ENCODE measurements at regions not wholly inside any gene's neighbourhood (a gene's known extent, or its start where the extent isn't known, plus 50 kb on each side); places are given as distances from the start of the nearest gene placed in this dataset.

GRCh38 chr18:79608999-79609461 is 70.6 kb upstream of the CTDP1 start:
- Histone ChIP-seq H3K27me3 (ENCODE audit: insufficient read depth, low read length) (no peaks in the 10 kb centered on the region), H2AFZ (ENCODE audit: low read depth, low read length) (no peak overlapping the region), H3K36me3 (ENCODE audit: insufficient read depth, low read length) (no peaks in the 10 kb centered on the region), H3K4me3 (ENCODE audit: low read length) (no peak overlapping the region), H3K4me1 (ENCODE audit: insufficient read depth, low read length) (peaks cover 4% of the 10 kb centered on the region), H3K9me3 (ENCODE audit: low read length) (no peaks in the 10 kb centered on the region)

DNA sequence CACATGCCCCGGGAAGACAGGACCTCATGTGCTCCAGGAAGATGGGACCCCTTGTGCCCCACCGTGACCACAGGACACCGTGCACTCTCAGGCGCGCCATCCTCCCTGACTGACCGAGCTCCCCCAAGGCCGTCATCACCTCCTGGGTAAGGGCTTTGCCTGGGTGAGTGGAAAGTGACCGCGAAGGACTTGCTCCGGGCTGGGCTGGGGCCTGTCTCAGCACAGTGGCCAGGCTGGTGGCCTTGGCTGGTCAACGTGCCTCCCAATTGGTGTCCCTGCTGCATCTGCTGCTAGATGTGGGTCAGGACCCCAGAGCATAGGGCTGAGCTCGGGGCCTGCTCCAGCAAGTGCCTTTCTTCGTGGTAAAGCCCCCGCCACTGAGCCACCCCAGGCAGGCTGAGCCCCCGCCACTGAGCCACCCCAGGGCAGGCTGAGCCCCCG is 69.7 kb upstream of the CTDP1 start:
- no peaks in the 10 kb centered on the region for H3K9me3 ChIP-seq (ENCODE audit: low read length)
- peaks cover 4% of the 10 kb centered on the region for H3K4me1 ChIP-seq (ENCODE audit: insufficient read depth, low read length)
- H3K27me3 ChIP-seq (ENCODE audit: insufficient read depth, low read length), result no peaks in the 10 kb centered on the region
- H3K4me3 ChIP-seq (ENCODE audit: low read length), result no peak overlapping the region
- H3K36me3 ChIP-seq (ENCODE audit: insufficient read depth, low read length), result no peaks in the 10 kb centered on the region
- no peak overlapping the region for H2AFZ ChIP-seq (ENCODE audit: low read depth, low read length)

DNA sequence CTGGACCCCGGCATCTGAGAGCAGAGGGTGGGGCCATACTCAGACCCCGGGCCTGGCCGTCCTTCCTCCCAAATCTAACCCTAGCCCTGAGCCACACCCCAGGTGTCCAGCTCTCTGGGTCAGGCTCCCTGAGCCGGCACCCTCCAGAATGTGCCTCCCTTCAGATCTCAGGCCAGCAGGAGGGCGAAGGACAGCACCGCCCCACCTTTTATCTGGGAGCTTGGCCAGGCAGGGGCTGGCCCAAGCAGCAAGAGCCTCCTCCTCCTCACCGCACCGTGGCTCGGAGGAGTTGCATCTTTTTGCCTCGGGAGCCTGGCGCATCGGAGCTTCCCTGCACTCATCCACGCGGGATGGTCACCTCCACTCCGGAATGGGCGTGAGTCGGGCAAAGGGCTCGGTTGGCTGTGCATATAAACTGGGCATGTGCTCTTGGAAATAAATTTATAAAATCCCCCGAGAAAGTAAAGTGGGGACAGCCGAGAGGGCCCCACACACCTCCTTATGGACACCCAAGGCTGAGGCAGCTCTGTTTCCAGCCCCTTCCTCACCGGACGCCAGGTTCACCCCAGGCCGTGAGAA is 69.1 kb upstream of the CTDP1 start:
- Histone ChIP-seq H3K9me3 (ENCODE audit: low read length) (no peaks in the 10 kb centered on the region), H3K27me3 (ENCODE audit: insufficient read depth, low read length) (no peaks in the 10 kb centered on the region), H3K4me3 (ENCODE audit: low read length) (no peak overlapping the region), H2AFZ (ENCODE audit: low read depth, low read length) (no peak overlapping the region), H3K36me3 (ENCODE audit: insufficient read depth, low read length) (no peaks in the 10 kb centered on the region), H3K4me1 (ENCODE audit: insufficient read depth, low read length) (peaks cover 4% of the 10 kb centered on the region)

DNA sequence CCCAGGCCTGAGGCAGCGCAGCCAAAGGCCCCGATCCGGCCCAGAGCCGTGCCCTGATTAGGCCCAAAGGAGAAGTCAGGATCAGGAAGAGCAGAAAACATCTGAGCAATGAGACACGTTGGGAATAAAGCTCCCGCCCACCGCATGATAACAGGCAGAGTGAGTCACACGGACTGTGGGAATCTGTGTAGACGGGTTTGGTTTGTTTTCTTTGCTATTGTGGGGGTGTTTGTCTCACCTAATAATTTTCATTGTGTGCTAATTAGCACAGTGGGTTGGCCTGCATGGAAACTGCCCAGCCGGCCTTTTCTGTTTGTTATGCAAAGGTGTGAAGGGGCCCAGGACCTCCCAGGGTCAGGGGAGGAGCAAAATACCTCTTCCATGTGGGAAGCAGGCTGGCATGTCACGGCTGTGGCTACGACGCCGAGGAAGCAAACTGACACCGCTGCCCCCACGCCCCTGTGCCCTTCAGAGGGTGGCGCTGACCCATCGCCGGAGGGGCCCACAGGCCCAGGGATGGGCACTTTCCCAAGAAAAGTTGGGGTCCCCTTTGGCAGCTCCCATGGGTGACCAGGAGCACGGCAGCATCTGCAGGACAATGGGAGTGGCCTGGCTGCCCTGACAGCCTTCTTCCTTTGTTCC is 68.4 kb upstream of the CTDP1 start:
- Histone ChIP-seq H3K4me1 (ENCODE audit: insufficient read depth, low read length) (peaks cover 4% of the 10 kb centered on the region), H3K9me3 (ENCODE audit: low read length) (no peaks in the 10 kb centered on the region), H3K4me3 (ENCODE audit: low read length) (no peak overlapping the region), H2AFZ (ENCODE audit: low read depth, low read length) (no peak overlapping the region), H3K27me3 (ENCODE audit: insufficient read depth, low read length) (no peaks in the 10 kb centered on the region), H3K36me3 (ENCODE audit: insufficient read depth, low read length) (no peaks in the 10 kb centered on the region)

DNA sequence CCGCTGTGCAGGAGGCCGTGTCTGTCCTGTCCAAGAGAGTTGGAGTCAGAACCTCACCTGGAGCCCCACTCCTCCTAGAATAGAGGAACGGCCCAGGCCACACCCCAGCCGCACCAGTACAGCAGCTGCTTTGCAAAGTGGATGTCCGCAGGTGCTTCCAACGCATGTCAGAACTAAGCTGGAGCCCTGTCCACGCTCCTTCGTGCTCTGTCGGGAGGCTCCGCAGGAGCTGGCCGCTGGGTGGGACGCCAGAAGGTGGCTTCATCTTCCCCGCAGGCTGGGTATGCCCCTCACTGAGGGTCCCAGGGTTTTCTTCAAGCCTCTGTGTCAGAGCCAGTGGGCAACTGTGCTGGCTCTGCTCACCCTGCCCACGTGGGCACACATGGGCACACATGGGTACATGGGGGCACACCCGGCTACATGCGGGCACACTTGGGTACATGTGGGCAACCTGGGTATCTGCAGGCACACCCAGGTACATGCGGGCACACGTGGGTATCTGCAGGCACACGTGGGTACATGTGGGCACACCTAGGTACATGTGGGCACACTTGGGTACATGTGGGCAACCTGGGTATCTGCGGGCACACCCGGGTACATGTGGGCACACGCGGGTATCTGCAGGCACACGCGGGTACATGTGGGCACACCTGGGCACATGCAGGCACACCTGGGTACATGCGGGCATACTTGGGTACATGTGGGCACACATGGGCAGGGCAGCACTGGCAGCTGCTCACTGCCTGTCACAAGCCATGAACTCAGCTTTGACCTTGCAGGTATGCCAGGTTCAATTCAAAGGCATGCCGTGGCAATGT is 67.1 kb upstream of the CTDP1 start:
- Histone ChIP-seq H2AFZ (ENCODE audit: low read depth, low read length) (no peak overlapping the region), H3K9me3 (ENCODE audit: low read length) (no peaks in the 10 kb centered on the region), H3K27me3 (ENCODE audit: insufficient read depth, low read length) (no peaks in the 10 kb centered on the region), H3K4me3 (ENCODE audit: low read length) (no peak overlapping the region), H3K4me1 (ENCODE audit: insufficient read depth, low read length) (peaks cover 4% of the 10 kb centered on the region), H3K36me3 (ENCODE audit: insufficient read depth, low read length) (no peaks in the 10 kb centered on the region)

- Histone ChIP-seq H3K4me1 (ENCODE audit: insufficient read depth, low read length) (peaks cover 4% of the 10 kb centered on the region), H3K4me3 (ENCODE audit: low read length) (no peak overlapping the region), H3K27me3 (ENCODE audit: insufficient read depth, low read length) (no peaks in the 10 kb centered on the region), H3K9me3 (ENCODE audit: low read length) (no peaks in the 10 kb centered on the region), H3K36me3 (ENCODE audit: insufficient read depth, low read length) (no peaks in the 10 kb centered on the region), H2AFZ (ENCODE audit: low read depth, low read length) (no peak overlapping the region)
These were observed 66.2 kb upstream of the CTDP1 start for GRCh38 chr18:79613186-79613931.

GRCh38 chr18:79614211-79614955 is 65.2 kb upstream of the CTDP1 start:
- H2AFZ ChIP-seq (ENCODE audit: low read depth, low read length), result no peak overlapping the region
- H3K27me3 ChIP-seq (ENCODE audit: insufficient read depth, low read length), result no peaks in the 10 kb centered on the region
- H3K9me3 ChIP-seq (ENCODE audit: low read length), result no peaks in the 10 kb centered on the region
- H3K4me3 ChIP-seq (ENCODE audit: low read length), result no peak overlapping the region
- H3K4me1 ChIP-seq (ENCODE audit: insufficient read depth, low read length), result peaks cover 4% of the 10 kb centered on the region
- H3K36me3 ChIP-seq (ENCODE audit: insufficient read depth, low read length), result no peaks in the 10 kb centered on the region

DNA sequence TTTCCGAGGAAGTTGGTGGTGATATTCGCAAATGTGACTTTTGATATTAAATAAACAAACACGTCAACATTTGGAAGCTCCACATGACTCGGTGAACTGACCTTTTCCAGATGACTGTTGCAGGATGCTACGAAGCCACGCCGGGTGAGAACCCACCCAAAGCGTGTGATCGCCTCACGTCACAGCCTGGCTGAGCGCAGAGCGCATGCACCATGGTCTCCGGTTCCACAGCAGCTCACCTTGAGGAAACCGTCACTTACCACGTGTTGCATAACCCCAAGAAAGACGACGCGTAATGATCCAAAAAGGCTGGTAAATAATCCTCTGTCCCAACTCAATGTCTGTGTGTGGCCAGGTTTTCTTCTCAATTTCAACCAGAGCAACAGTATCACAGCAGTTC is 64.5 kb upstream of the CTDP1 start:
- Histone ChIP-seq H3K9me3 (ENCODE audit: low read length) (no peaks in the 10 kb centered on the region), H3K36me3 (ENCODE audit: insufficient read depth, low read length) (no peaks in the 10 kb centered on the region), H3K27me3 (ENCODE audit: insufficient read depth, low read length) (no peaks in the 10 kb centered on the region), H2AFZ (ENCODE audit: low read depth, low read length) (no peak overlapping the region), H3K4me1 (ENCODE audit: insufficient read depth, low read length) (peaks cover 4% of the 10 kb centered on the region), H3K4me3 (ENCODE audit: low read length) (no peak overlapping the region)

GRCh38 chr18:79615586-79615985 is 64.0 kb upstream of the CTDP1 start:
- Histone ChIP-seq H3K4me1 (ENCODE audit: insufficient read depth, low read length) (peaks cover 4% of the 10 kb centered on the region), H3K36me3 (ENCODE audit: insufficient read depth, low read length) (no peaks in the 10 kb centered on the region)

DNA sequence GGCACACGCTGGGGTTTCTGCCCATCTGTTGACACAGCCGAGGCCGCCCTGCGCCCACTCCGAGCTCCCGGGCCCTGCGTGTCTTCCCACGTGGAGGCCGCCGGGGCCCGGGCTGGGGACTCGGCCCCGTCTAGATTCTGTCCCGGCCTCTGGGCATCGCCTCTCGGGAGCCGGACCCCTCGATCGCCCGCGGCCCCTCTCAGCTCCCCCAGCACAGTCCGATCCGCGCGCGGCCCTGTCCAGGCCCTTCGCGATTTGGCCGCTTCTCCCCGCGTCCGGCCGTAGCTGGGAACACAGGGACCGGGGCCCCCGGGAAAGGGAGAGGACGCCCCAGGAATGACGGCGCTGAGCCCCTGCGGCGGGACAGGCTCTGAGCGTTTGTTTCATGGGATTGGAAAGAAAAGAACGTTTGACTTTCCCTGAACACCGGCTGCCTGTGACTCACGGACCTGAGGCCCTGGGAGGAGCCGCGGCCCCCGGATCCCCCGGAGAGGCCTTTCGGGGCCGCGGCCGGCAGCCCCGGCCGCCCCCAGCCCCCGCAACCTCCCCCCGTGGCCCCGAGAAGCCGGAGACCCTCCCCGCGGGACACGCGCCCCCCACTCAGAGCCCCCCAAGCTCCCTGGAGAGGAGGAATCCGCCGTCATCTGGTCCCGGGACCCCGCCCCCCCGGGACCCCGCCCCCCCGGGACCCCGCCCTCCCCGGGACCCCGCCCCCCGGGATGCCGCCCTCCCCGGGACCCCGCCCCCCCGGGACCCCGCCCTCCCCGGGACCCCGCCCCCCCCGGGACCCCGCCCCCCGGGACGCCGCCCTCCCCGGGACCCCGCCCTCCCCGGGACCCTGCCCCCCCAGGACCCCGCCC is 62.7 kb upstream of the CTDP1 start:
- Histone ChIP-seq H3K4me1 (ENCODE audit: insufficient read depth, low read length) (no peaks in the 10 kb centered on the region), H3K27me3 (ENCODE audit: insufficient read depth, low read length) (no peaks in the 10 kb centered on the region), H3K36me3 (ENCODE audit: insufficient read depth, low read length) (no peaks in the 10 kb centered on the region), H3K4me3 (ENCODE audit: low read length) (no peak overlapping the region), H3K9me3 (ENCODE audit: low read length) (no peaks in the 10 kb centered on the region), H2AFZ (ENCODE audit: low read depth, low read length) (no peak overlapping the region)

More at GRCh38 chr18:79615586-79615985, 64.0 kb upstream of the CTDP1 start:
- Histone ChIP-seq H3K9me3 (ENCODE audit: low read length) (no peaks in the 10 kb centered on the region), H2AFZ (ENCODE audit: low read depth, low read length) (no peak overlapping the region), H3K4me3 (ENCODE audit: low read length) (no peak overlapping the region), H3K27me3 (ENCODE audit: insufficient read depth, low read length) (no peaks in the 10 kb centered on the region)

DNA sequence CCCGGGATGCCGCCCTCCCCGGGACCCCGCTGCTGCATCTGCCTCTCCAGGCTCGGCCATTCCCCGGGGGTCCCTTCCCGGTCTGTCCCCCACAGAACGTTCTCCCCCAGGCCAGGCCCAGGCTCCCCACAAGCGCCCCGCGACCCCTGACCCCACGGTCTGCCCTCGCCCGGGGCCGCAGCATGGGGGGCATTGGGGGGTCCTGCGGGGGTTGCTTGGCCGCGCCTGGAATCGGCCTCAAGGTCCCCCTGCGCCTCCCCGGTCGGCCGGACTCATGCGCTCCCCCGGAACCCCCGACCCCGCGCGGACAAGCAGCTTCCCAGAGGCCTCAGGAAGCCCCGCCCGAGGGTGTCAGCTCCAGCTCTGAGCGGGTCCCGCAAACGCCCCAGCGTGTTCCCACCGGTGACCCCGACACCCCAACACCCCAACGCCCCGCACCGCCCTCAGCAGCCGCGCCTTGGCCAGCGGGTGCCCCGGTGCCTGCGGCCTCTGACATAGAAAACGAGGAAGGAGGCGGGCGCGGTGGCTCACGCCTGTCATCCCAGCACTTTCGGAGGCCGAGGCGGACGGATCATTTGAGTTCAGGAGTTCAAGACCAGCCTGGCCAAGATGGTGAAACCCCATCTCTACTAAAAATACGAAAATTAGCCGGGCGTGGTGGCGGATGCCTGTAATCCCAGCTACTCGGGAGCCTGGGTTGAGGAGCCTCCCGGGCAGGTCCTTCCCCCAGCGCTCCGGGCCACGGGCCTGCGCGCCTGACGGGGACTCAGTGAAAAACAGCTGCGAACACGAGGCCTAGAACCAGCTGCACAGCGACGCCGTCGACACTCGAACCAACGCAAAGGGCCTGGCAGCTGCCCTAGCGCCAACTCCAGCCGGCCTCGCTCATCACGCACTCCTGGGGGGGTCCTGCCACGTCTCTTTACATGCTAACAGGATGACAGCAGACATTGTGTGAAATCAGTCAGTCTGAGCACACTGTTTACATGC is 61.8 kb upstream of the CTDP1 start:
- Histone ChIP-seq H3K27me3 (ENCODE audit: insufficient read depth, low read length) (no peaks in the 10 kb centered on the region), H3K4me3 (ENCODE audit: low read length) (no peak overlapping the region), H3K9me3 (ENCODE audit: low read length) (no peaks in the 10 kb centered on the region), H3K36me3 (ENCODE audit: insufficient read depth, low read length) (no peaks in the 10 kb centered on the region), H2AFZ (ENCODE audit: low read depth, low read length) (no peak overlapping the region), H3K4me1 (ENCODE audit: insufficient read depth, low read length) (no peaks in the 10 kb centered on the region)
